Adrenal gland (tissue), 5 donors: ENCODE measurements at regions not wholly inside any gene's neighbourhood (a gene's known extent, or its start where the extent isn't known, plus 50 kb on each side); places are given as distances from the start of the nearest gene placed in this dataset.

ENCODE experiments used
- CTCF ChIP-seq, 6 experiments: fragments of 450-650 bp in 4 of 6; fragments of 200-600 bp in 2 of 6; sonication (generic) in 1 of 6; IDR thresholded peaks; 1 replicate in 5 of 6; 2 replicates in 1 of 6; pipeline versions ENCODE4 v1.5.1 to v1.8.0; 2016 to 2021; ENCODE audit warnings: antibody characterized with exemption in 6 of 6, mild to moderate bottlenecking in 2 of 6, moderate library complexity in 1 of 6
- POLR2A ChIP-seq, 2 donors: fragments of 450-650 bp; IDR thresholded peaks; one replicate each; pipeline ENCODE4 v1.6.1; 2017; ENCODE audit warnings: antibody characterized with exemption in 2 of 2, mild to moderate bottlenecking in 2 of 2, moderate library complexity in 1 of 2
- donor health status: DM: no; HTN: no; CAD: no.

DNA sequence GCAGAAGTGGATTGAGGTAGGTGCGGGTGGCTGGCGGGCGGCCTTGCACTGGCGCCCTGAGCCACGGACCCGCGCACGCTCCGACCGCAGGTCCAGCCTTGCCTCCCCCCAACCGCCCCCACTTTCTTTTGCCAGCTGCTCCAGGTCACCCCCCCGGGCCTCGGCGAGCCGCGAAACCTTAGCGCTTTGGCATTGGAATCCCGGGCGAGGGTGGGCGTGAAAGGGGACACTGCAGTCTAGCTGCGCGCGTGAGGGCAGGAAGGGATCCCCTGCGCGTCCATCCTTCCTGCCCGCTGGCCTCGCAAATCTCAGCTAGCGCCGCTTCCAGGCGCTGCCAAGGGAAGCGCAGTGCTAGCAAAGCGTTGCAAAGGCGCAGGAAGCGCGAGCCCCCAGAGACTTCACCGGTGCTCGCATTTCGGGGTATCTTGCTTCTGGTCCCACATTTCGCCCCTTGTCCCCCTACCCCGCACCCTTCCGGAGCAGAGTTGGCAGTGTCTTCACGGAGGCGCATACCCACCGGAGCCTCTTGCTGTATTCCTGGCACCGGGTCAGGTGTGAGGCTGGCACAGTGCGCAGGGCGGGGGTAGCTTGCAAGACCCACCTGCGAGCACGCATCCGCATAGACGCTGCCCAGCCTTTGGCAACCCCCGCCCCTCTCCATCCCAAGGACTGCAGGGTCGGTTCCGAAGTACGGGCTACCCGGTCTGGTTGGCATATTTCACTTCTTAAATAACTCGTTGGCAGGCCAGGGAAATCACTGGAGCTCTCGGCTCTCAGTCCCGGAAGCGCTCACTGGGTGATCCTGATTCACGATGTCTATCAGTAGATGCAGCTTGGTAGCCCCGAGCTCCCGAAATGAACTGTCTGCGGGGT lies 104.4 kb downstream of the UCHL1 start:
- no peak for TF ChIP-seq CTCF (IDR thresholded peaks at IDR 0.05)
- TF ChIP-seq POLR2A (IDR thresholded peaks at IDR 0.05), result peak in 1 of 2 donors; percentile 49
